Trophoblast cell (in vitro differentiated cells and primary cell): ENCODE measurements at regions not wholly inside any gene's neighbourhood (a gene's known extent, or its start where the extent isn't known, plus 50 kb on each side); places are given as distances from the start of the nearest gene placed in this dataset.
"Not testable (repeated sequence)": the region's sequence is repeated elsewhere in the genome, so short reads cannot be mapped to it uniquely, and the experiment has no call there.

Experiments used
- DNase-seq, 2 donors: peaks; one replicate each; pipeline ENCODE4 v3.0.0-alpha.2; 2016
- H2AFZ ChIP-seq: 2 replicates; pipeline ENCODE4 v1.6.1; 2013; ENCODE audit warnings: low read length, moderate library complexity, mild to moderate bottlenecking; ENCODE audit not compliant: insufficient read depth, poor library complexity
- H2AK5ac ChIP-seq: 2 replicates; pipeline ENCODE4 v1.6.1; 2013; ENCODE audit warnings: mild to moderate bottlenecking, low read length
- H2BK120ac ChIP-seq: 2 replicates; pipeline ENCODE4 v1.6.1; 2013; ENCODE audit warnings: low read length, mild to moderate bottlenecking, moderate library complexity; ENCODE audit not compliant: insufficient read depth, poor library complexity
- H2BK12ac ChIP-seq: 2 replicates; pipeline ENCODE4 v1.6.1; 2013; ENCODE audit warnings: mild to moderate bottlenecking, low read length, moderate library complexity
- H2BK5ac ChIP-seq: 2 replicates; pipeline ENCODE4 v1.6.1; 2013; ENCODE audit warnings: low read length, low read depth, moderate library complexity, mild to moderate bottlenecking; ENCODE audit not compliant: poor library complexity
- H3K14ac ChIP-seq: 2 replicates; pipeline ENCODE4 v1.6.1; 2013; ENCODE audit warnings: mild to moderate bottlenecking, low read length
- H3K18ac ChIP-seq: 2 replicates; pipeline ENCODE4 v1.6.1; 2013; ENCODE audit warnings: mild to moderate bottlenecking, low read length
- H3K23ac ChIP-seq: 2 replicates; pipeline ENCODE4 v1.6.1; 2013; ENCODE audit warnings: low read length
- H3K27ac ChIP-seq: 2 replicates; pipeline ENCODE4 v1.5.1; 2013; ENCODE audit warnings: low read depth, mild to moderate bottlenecking, inconsistent platforms, low read length, moderate library complexity
- H3K27me3 ChIP-seq: 2 replicates; pipeline ENCODE4 v1.6.1; 2013; ENCODE audit warnings: inconsistent platforms, mild to moderate bottlenecking, low read length, moderate library complexity; ENCODE audit not compliant: insufficient read depth
- H3K36me3 ChIP-seq, 2 experiments: 1 replicate in 1 of 2; 2 replicates in 1 of 2; pipeline ENCODE4 v1.6.1; 2013; ENCODE audit warnings: low read length in 2 of 2, mild to moderate bottlenecking in 2 of 2, moderate library complexity in 1 of 2; ENCODE audit not compliant: insufficient read depth in 2 of 2, control insufficient read depth in 1 of 2
- H3K4ac ChIP-seq: 2 replicates; pipeline ENCODE4 v1.6.1; 2013; ENCODE audit warnings: low read depth, mild to moderate bottlenecking, low read length, moderate library complexity
- H3K4me1 ChIP-seq, 2 experiments: 1 replicate in 1 of 2; 2 replicates in 1 of 2; pipeline ENCODE4 v1.6.1; 2013; ENCODE audit warnings: low read length in 2 of 2, mild to moderate bottlenecking in 2 of 2, moderate library complexity in 1 of 2; ENCODE audit not compliant: insufficient read depth in 2 of 2, control insufficient read depth in 1 of 2
- H3K4me2 ChIP-seq: 2 replicates; pipeline ENCODE4 v1.6.1; 2013; ENCODE audit warnings: inconsistent platforms, mild to moderate bottlenecking, low read length, moderate library complexity
- H3K4me3 ChIP-seq: 2 replicates; pipeline ENCODE4 v1.5.1; 2013; ENCODE audit warnings: mild to moderate bottlenecking, low read depth, low read length, inconsistent platforms
- H3K79me1 ChIP-seq: one replicate; pipeline ENCODE4 v1.6.1; 2013; ENCODE audit warnings: low read length
- H3K79me2 ChIP-seq: 2 replicates; pipeline ENCODE4 v1.6.1; 2013; ENCODE audit warnings: low read length, mild to moderate bottlenecking; ENCODE audit not compliant: control insufficient read depth, insufficient read depth, poor library complexity
- H3K9ac ChIP-seq: 2 replicates; pipeline ENCODE4 v1.6.1; 2013; ENCODE audit warnings: mild to moderate bottlenecking, low read length
- H3K9me3 ChIP-seq: 2 replicates; pipeline ENCODE4 v1.6.1; 2013; ENCODE audit warnings: low read depth, mild to moderate bottlenecking, control low read depth, inconsistent platforms, low read length; ENCODE audit not compliant: insufficient read depth
- H4K12ac ChIP-seq: 2 replicates; pipeline ENCODE4 v1.6.1; 2013; ENCODE audit warnings: low read depth, mild to moderate bottlenecking, low read length, moderate library complexity
- H4K8ac ChIP-seq: 2 replicates; pipeline ENCODE4 v1.6.1; 2013; ENCODE audit warnings: low read depth, mild to moderate bottlenecking, low read length, moderate library complexity
- H4K91ac ChIP-seq: one replicate; pipeline ENCODE4 v1.6.1; 2013; ENCODE audit warnings: low read depth, mild to moderate bottlenecking, low read length, moderate library complexity
- WGBS: extraction: QIAGEN DNeasy Blood & Tissue Kit; methylation state at CpG from one replicate; pipeline ENCODE4 v1.1.7; 2013; ENCODE audit warnings: missing lambda C conversion rate; ENCODE audit not compliant: insufficient read length, insufficient coverage; ENCODE audit errors: extremely low coverage; 5-methylcytosine and 5-hydroxymethylcytosine counted together

DNA sequence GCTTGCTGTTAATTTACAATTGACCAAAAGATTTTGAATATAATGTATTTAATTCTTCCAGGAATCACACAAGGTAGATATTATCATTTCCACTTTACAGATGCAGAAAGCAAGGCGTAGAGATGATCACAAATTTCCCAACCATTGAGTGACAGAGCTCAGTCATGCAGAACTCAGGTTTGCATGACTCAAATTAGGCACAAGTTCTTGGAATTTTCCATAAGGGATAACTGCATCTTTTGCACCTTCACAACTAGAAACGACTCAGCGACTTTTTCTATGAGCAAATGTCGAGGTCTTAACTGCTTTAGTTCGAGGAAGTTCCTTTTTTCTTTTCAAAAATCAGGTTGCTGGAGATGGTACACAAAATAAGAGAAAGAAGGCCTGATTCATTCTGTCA is 265.5 kb upstream of the PAPPA start:
- DNase-seq, result peak in 1 of 2 donors; percentile 43
- Histone ChIP-seq H4K8ac (no peak overlapping the region), H3K4ac (no peak overlapping the region), H2BK12ac (no peak overlapping the region), H3K79me1 (no peaks in the 10 kb centered on the region), H3K18ac (no peak overlapping the region), H4K91ac (no peak overlapping the region), H3K27me3 (no peaks in the 10 kb centered on the region), H3K4me1 (peaks cover 0 to under 1% of the 10 kb centered on the region in 2 experiments), H3K4me3 (no peak overlapping the region), H2AFZ (no peak overlapping the region), H3K9ac (no peak overlapping the region), H4K12ac (no peak overlapping the region), H2BK5ac (no peak overlapping the region), H2AK5ac (no peak overlapping the region), H2BK120ac (no peak overlapping the region), H3K4me2 (no peak overlapping the region), H3K23ac (no peak overlapping the region), H3K14ac (no peak overlapping the region), H3K9me3 (no peaks in the 10 kb centered on the region), H3K36me3 (no peaks in the 10 kb centered on the region), H3K79me2 (no peaks in the 10 kb centered on the region), H3K27ac (no peak overlapping the region)
- WGBS, result no CpG with 5 or more reads among the region's 5 CpGs

GRCh38 chr9:115891929-115892328 is 261.7 kb upstream of the PAPPA start:
- Histone ChIP-seq H3K4ac (no peak overlapping the region), H3K14ac (no peak overlapping the region), H2AK5ac (no peak overlapping the region), H3K79me2 (no peaks in the 10 kb centered on the region), H3K23ac (no peak overlapping the region), H3K4me3 (no peak overlapping the region), H3K4me2 (no peak overlapping the region), H4K12ac (no peak overlapping the region), H2BK5ac (no peak overlapping the region), H2BK12ac (no peak overlapping the region), H3K18ac (no peak overlapping the region), H3K9me3 (no peaks in the 10 kb centered on the region), H3K36me3 (no peaks in the 10 kb centered on the region), H3K27ac (no peak overlapping the region), H4K8ac (no peak overlapping the region), H3K79me1 (no peaks in the 10 kb centered on the region), H3K4me1 (no peaks in the 10 kb centered on the region), H2BK120ac (no peak overlapping the region), H2AFZ (no peak overlapping the region), H3K27me3 (no peaks in the 10 kb centered on the region), H3K9ac (no peak overlapping the region), H4K91ac (no peak overlapping the region)
- DNase-seq, result no peak
- no CpG with 5 or more reads among the region's 2 CpGs for WGBS

DNA sequence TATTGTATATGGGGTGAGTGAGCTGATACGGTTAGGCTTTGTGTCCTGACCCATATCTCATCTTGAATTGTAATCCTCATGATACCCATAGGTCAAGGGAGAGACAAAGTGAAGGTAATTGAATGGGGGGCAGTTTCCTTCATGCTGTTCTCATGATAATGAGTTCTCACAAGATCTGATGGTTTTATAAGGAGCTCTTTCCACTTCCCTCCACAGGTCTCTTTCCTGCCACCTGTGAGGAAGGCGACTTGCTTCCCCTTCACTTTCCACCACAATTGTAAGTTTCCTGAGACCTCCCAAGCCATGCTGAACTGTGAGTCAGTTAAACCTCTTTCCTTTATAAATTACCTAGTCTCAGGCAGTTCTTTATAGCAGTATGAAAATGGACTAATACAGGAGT is 255.1 kb upstream of the PAPPA start:
- not testable (repeated sequence) for H4K12ac ChIP-seq, H3K14ac ChIP-seq, H3K9me3 ChIP-seq, H3K4ac ChIP-seq, H3K36me3 ChIP-seq, H3K79me1 ChIP-seq, H3K23ac ChIP-seq, H4K8ac ChIP-seq, H2BK5ac ChIP-seq, H4K91ac ChIP-seq, H3K4me1 ChIP-seq, H2BK12ac ChIP-seq, H2AFZ ChIP-seq, H2BK120ac ChIP-seq, H3K79me2 ChIP-seq, H3K18ac ChIP-seq, H2AK5ac ChIP-seq, H3K4me2 ChIP-seq, H3K27ac ChIP-seq, H3K27me3 ChIP-seq, H3K9ac ChIP-seq, H3K4me3 ChIP-seq, DNase-seq
- no CpG with 5 or more reads among the region's 2 CpGs for WGBS

DNA sequence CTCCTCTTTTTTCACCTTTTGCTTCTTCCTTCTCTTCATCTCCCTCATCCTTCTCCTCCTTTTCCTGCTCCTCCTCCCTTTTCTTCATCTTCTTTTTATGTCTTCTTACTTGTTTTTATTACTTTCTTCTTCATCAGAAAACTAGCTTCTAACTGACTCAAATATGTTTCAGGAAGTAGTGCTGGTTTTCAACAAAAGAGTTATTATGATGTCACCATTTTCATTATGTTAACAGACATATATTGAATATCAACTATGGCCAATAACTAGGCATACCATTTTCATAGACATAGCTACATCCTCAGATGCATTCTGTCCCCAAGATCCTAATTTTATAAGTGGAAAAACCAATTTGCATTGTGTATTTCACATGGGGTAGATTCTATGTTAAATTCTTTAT is 252.9 kb upstream of the PAPPA start:
- DNase-seq, result no peak
- no peak overlapping the region for H3K14ac ChIP-seq
- H3K4me3 ChIP-seq, result no peak overlapping the region
- H2BK5ac ChIP-seq, result no peak overlapping the region
- no peak overlapping the region for H3K18ac ChIP-seq
- no peaks in the 10 kb centered on the region for H3K79me1 ChIP-seq
- no peak overlapping the region for H3K9ac ChIP-seq
- H3K4ac ChIP-seq, result no peak overlapping the region
- H4K12ac ChIP-seq, result no peak overlapping the region
- H3K27me3 ChIP-seq, result no peaks in the 10 kb centered on the region
- H2AK5ac ChIP-seq, result no peak overlapping the region
- no peak overlapping the region for H4K8ac ChIP-seq
- H2AFZ ChIP-seq, result no peak overlapping the region
- H3K79me2 ChIP-seq, result no peaks in the 10 kb centered on the region
- H2BK120ac ChIP-seq, result no peak overlapping the region
- H3K4me1 ChIP-seq, result no peaks in the 10 kb centered on the region
- H3K9me3 ChIP-seq, result no peaks in the 10 kb centered on the region
- no peak overlapping the region for H4K91ac ChIP-seq
- H3K36me3 ChIP-seq, result no peaks in the 10 kb centered on the region
- no peak overlapping the region for H3K23ac ChIP-seq
- no peak overlapping the region for H2BK12ac ChIP-seq
- no peak overlapping the region for H3K4me2 ChIP-seq
- H3K27ac ChIP-seq, result no peak overlapping the region

DNA sequence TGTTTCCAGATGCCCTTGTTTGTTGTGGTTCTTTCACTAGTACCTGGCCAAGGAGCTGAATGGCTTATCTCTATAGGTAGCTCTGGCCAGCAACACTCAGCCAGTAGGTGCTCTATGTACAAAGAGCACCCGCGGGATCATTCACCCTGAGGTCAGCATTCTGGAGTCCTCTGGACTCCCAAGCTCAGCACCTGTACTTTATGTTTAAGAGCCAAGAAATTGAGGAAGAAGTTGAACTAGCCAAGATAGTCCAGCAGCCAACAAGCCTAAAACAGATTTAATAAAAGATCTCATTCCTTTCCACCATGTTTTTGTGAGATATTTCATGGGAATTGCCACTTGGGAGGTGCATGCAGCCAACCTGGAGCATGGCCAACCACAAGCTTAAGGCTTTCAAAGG is 242.6 kb upstream of the PAPPA start:
- Histone ChIP-seq H4K91ac (no peak overlapping the region), H3K18ac (no peak overlapping the region), H3K4ac (no peak overlapping the region), H3K27me3 (no peaks in the 10 kb centered on the region), H3K23ac (no peak overlapping the region), H3K79me1 (no peaks in the 10 kb centered on the region), H4K12ac (no peak overlapping the region), H4K8ac (no peak overlapping the region), H3K4me3 (no peak overlapping the region), H2AK5ac (no peak overlapping the region), H3K14ac (no peak overlapping the region), H2BK5ac (no peak overlapping the region), H3K4me1 (no peaks in the 10 kb centered on the region), H3K4me2 (no peak overlapping the region), H3K36me3 (no peaks in the 10 kb centered on the region), H3K9ac (no peak overlapping the region), H3K79me2 (no peaks in the 10 kb centered on the region), H2BK120ac (no peak overlapping the region), H3K9me3 (no peaks in the 10 kb centered on the region), H2BK12ac (no peak overlapping the region), H3K27ac (no peak overlapping the region), H2AFZ (no peak overlapping the region)
- no peak for DNase-seq
- no CpG with 5 or more reads among the region's 2 CpGs for WGBS
